Smooth muscle cell (in vitro differentiated cells): ENCODE measurements at regions not wholly inside any gene's neighbourhood (a gene's known extent, or its start where the extent isn't known, plus 50 kb on each side); places are given as distances from the start of the nearest gene placed in this dataset.

Experiments
- DNase-seq: peaks from one replicate; lab custom pipeline; 2025; ENCODE audit not compliant: unreplicated experiment; lab: John Stamatoyannopoulos, UW
- H2AFZ ChIP-seq: fragments of 200-600 bp; sonication (generic); 2 replicates; pipeline ENCODE4 v1.6.0; 2016; ENCODE audit warnings: antibody characterized with exemption, low read depth, mild to moderate bottlenecking
- H3F3A ChIP-seq: fragments of 200-600 bp; sonication (generic); 2 replicates; pipeline ENCODE4 v1.6.0; 2017; ENCODE audit warnings: antibody characterized with exemption, low read depth
- H3K27ac ChIP-seq: fragments of 200-600 bp; sonication (generic); 2 replicates; pipeline ENCODE4 v1.5.1; 2016; ENCODE audit warnings: low read depth, mild to moderate bottlenecking
- H3K27me3 ChIP-seq: fragments of 200-600 bp; sonication (generic); 2 replicates; pipeline ENCODE4 v1.6.1; 2016; ENCODE audit warnings: low read depth, mild to moderate bottlenecking
- H3K36me3 ChIP-seq: fragments of 200-600 bp; sonication (generic); 2 replicates; pipeline ENCODE4 v1.5.1; 2016; ENCODE audit warnings: low read depth
- H3K4me1 ChIP-seq: fragments of 200-600 bp; sonication (generic); 2 replicates; pipeline ENCODE4 v1.5.1; 2016; ENCODE audit warnings: low read depth
- H3K4me2 ChIP-seq: fragments of 200-600 bp; sonication (generic); 2 replicates; pipeline ENCODE4 v1.6.0; 2016; ENCODE audit warnings: mild to moderate bottlenecking
- H3K4me3 ChIP-seq: fragments of 200-600 bp; sonication (generic); 2 replicates; pipeline ENCODE4 v1.5.1; 2016; ENCODE audit warnings: mild to moderate bottlenecking
- H3K79me2 ChIP-seq: fragments of 200-600 bp; sonication (generic); 2 replicates; pipeline ENCODE4 v1.6.0; 2016; ENCODE audit warnings: low read depth, mild to moderate bottlenecking
- H3K9ac ChIP-seq: fragments of 200-600 bp; sonication (generic); 2 replicates; pipeline ENCODE4 v1.6.0; 2016; ENCODE audit warnings: low read depth
- H3K9me3 ChIP-seq: fragments of 200-600 bp; sonication (generic); replicated peaks from 2 replicates; pipeline ENCODE4 v1.5.1; 2016; ENCODE audit warnings: low read depth
- H4K20me1 ChIP-seq: fragments of 200-600 bp; sonication (generic); 2 replicates; pipeline ENCODE4 v1.6.0; 2016; ENCODE audit warnings: low read depth
- CTCF ChIP-seq: fragments of 200-600 bp; sonication (generic); IDR thresholded peaks from 2 replicates; pipeline ENCODE4 v1.5.1; 2017; ENCODE audit warnings: borderline replicate concordance, mild to moderate bottlenecking, antibody characterized with exemption; ENCODE audit not compliant: insufficient read depth, poor library complexity, severe bottlenecking
- WGBS: methylation state at CpG from one replicate; pipeline ENCODE4 v1.1.7; 2016; ENCODE audit warnings: low lambda C conversion rate; 5-methylcytosine and 5-hydroxymethylcytosine counted together

DNA sequence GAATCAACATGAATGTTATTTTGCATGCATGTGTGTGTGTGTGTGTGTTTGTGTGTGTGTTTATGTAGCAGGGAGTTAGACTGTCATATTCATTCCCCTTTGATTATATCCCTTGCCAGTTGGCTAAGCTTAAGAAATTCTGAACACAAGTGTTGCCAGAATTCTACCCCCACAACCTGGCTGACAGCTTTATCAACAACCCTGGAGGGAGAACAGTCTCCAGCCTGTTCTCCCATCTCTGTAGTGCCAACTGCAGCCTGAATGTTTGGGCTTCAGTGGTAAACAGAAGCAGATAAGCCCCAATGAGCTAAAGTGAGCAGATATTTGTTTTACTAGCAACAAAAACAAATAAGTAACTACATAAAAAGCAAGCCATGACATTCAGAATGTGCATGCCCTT lies 162.6 kb upstream of the ABI3BP start:
- H3K4me1 ChIP-seq: no peaks in the 10 kb centered on the region
- DNase-seq: no peak
- no peaks in the 10 kb centered on the region for H3F3A ChIP-seq
- no peak overlapping the region for H3K9ac ChIP-seq
- no peaks in the 10 kb centered on the region for H3K79me2 ChIP-seq
- H3K27me3 ChIP-seq: peaks cover 3% of the 10 kb centered on the region
- no peaks in the 10 kb centered on the region for H4K20me1 ChIP-seq
- no peak for TF ChIP-seq CTCF
- H3K27ac ChIP-seq: no peak overlapping the region
- H2AFZ ChIP-seq: no peak overlapping the region
- no peaks in the 10 kb centered on the region for H3K36me3 ChIP-seq
- H3K4me3 ChIP-seq: no peak overlapping the region
- no peak overlapping the region for H3K4me2 ChIP-seq
- H3K9me3 ChIP-seq: no peaks in the 10 kb centered on the region

- Histone ChIP-seq H3K4me3 (no peak overlapping the region), H3K9me3 (no peaks in the 10 kb centered on the region), H3K79me2 (no peaks in the 10 kb centered on the region), H3K27me3 (no peaks in the 10 kb centered on the region), H3K27ac (no peak overlapping the region), H3F3A (no peaks in the 10 kb centered on the region), H3K4me1 (no peaks in the 10 kb centered on the region), H4K20me1 (no peaks in the 10 kb centered on the region), H2AFZ (no peak overlapping the region), H3K9ac (no peak overlapping the region), H3K4me2 (no peak overlapping the region), H3K36me3 (no peaks in the 10 kb centered on the region)
- WGBS: 92% methylated on average over 2 of the region's 2 CpGs
- no peak for TF ChIP-seq CTCF
- DNase-seq: no peak
These were observed 161.2 kb upstream of the ABI3BP start for GRCh38 chr3:101154401-101154800.

- no peaks in the 10 kb centered on the region for H3K36me3 ChIP-seq
- no peak overlapping the region for H2AFZ ChIP-seq
- no peaks in the 10 kb centered on the region for H3K9me3 ChIP-seq
- H3F3A ChIP-seq: no peaks in the 10 kb centered on the region
- no peak overlapping the region for H3K4me2 ChIP-seq
- no peak overlapping the region for H3K4me3 ChIP-seq
- H4K20me1 ChIP-seq: no peaks in the 10 kb centered on the region
- H3K9ac ChIP-seq: no peak overlapping the region
- TF ChIP-seq CTCF: no peak
- no peaks in the 10 kb centered on the region for H3K27me3 ChIP-seq
- no peaks in the 10 kb centered on the region for H3K79me2 ChIP-seq
- 82% methylated on average over 3 of the region's 3 CpGs for WGBS
- H3K4me1 ChIP-seq: no peaks in the 10 kb centered on the region
- H3K27ac ChIP-seq: no peak overlapping the region
- no peak for DNase-seq
These were observed 158.2 kb upstream of the ABI3BP start for GRCh38 chr3:101151286-101151913.

GRCh38 chr3:101150504-101150903 lies 157.3 kb upstream of the ABI3BP start:
- DNase-seq: no peak
- Histone ChIP-seq H3K9me3 (no peaks in the 10 kb centered on the region), H3K4me1 (no peaks in the 10 kb centered on the region), H4K20me1 (no peaks in the 10 kb centered on the region), H3K4me3 (no peak overlapping the region), H3F3A (no peaks in the 10 kb centered on the region), H3K4me2 (no peak overlapping the region), H2AFZ (no peak overlapping the region), H3K79me2 (no peaks in the 10 kb centered on the region), H3K27me3 (no peaks in the 10 kb centered on the region), H3K9ac (no peak overlapping the region), H3K36me3 (no peaks in the 10 kb centered on the region), H3K27ac (no peak overlapping the region)
- no peak for TF ChIP-seq CTCF
- WGBS: 86% methylated on average over 2 of the region's 2 CpGs
